A172 (cell line): ENCODE measurements at regions not wholly inside any gene's neighbourhood (a gene's known extent, or its start where the extent isn't known, plus 50 kb on each side); places are given as distances from the start of the nearest gene placed in this dataset.

Experiments
- DNase-seq: peaks from one replicate; pipeline ENCODE4 v3.0.0-alpha.2; 2015; ENCODE audit warnings: low spot score

- no peak for DNase-seq
Measured at GRCh38 chr10:28058746-28059145, 59.9 kb upstream of the ODAD2 start.

- DNase-seq = peak; percentile 96
Measured at GRCh38 chr10:28054228-28054860, 55.5 kb upstream of the ODAD2 start.

- no peak for DNase-seq
Measured at GRCh38 chr10:28049286-28049685, 50.4 kb upstream of the ODAD2 start.
